ENCODE measurements at regions not wholly inside any gene's neighbourhood (a gene's known extent, or its start where the extent isn't known, plus 50 kb on each side); places are given as distances from the start of the nearest gene placed in this dataset.
"Not testable (repeated sequence)": the region's sequence is repeated elsewhere in the genome, so short reads cannot be mapped to it uniquely, and the experiment has no call there.

DNA sequence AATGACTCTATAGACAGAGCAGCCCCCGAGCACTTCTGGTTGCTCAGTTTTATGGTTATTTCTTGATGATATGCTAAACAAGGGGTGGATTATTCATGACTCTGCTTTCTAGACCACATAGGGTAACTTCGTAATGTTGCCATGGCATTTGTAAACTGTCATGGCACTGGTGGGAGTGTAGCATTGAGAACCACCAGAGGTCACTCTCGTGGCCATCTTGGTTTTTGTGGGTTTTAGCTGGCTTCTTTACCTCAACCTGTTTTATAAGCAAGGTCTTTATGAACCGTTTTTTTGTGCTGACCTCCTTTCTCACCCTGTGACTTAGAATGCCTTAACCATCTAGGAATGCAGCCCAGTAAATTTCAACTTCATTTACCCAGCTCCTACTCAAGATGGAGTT is 1036.2 kb upstream of the FLRT2 start:
- H4K20me1 ChIP-seq (ENCODE audit: insufficient read depth, low read length) = no peaks in the 10 kb centered on the region
- no peak overlapping the region for H3K4me3 ChIP-seq (ENCODE audit: low read depth, low read length, poor library complexity, severe bottlenecking)
- no peaks in the 10 kb centered on the region for H3K36me3 ChIP-seq (ENCODE audit: insufficient read depth, low read length)
- H3K9ac ChIP-seq (ENCODE audit: low read length) = no peak overlapping the region
- no peaks in the 10 kb centered on the region for H3K4me1 ChIP-seq (ENCODE audit: insufficient read depth, low read length, severe bottlenecking)
- H3F3A ChIP-seq (ENCODE audit: insufficient read depth, low read length) = no peaks in the 10 kb centered on the region
- H3K79me2 ChIP-seq (ENCODE audit: insufficient read depth, low read length) = no peaks in the 10 kb centered on the region
- TF ChIP-seq EZH2 (IDR thresholded peaks at IDR 0.05; ENCODE audit: borderline replicate concordance, low read length) = no peak
- TF ChIP-seq, protein P1, sequence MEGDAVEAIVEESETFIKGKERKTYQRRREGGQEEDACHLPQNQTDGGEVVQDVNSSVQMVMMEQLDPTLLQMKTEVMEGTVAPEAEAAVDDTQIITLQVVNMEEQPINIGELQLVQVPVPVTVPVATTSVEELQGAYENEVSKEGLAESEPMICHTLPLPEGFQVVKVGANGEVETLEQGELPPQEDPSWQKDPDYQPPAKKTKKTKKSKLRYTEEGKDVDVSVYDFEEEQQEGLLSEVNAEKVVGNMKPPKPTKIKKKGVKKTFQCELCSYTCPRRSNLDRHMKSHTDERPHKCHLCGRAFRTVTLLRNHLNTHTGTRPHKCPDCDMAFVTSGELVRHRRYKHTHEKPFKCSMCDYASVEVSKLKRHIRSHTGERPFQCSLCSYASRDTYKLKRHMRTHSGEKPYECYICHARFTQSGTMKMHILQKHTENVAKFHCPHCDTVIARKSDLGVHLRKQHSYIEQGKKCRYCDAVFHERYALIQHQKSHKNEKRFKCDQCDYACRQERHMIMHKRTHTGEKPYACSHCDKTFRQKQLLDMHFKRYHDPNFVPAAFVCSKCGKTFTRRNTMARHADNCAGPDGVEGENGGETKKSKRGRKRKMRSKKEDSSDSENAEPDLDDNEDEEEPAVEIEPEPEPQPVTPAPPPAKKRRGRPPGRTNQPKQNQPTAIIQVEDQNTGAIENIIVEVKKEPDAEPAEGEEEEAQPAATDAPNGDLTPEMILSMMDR (IDR thresholded peaks at IDR 0.05; ENCODE audit: low read length) = peak; percentile 16; the same call in 1 of the 2 replicates
- H3K9me3 ChIP-seq (ENCODE audit: low read length) = no peaks in the 10 kb centered on the region
- H3K9me2 ChIP-seq (ENCODE audit: low read depth, low read length) = no peaks in the 10 kb centered on the region
- H2AFZ ChIP-seq (ENCODE audit: low read length) = no peak overlapping the region
- H3K27ac ChIP-seq (ENCODE audit: low read depth, low read length, poor library complexity, severe bottlenecking) = no peak overlapping the region
- H3K4me2 ChIP-seq (ENCODE audit: low read length) = no peak overlapping the region
- no peaks in the 10 kb centered on the region for H3K27me3 ChIP-seq (ENCODE audit: insufficient read depth, low read length)

DNA sequence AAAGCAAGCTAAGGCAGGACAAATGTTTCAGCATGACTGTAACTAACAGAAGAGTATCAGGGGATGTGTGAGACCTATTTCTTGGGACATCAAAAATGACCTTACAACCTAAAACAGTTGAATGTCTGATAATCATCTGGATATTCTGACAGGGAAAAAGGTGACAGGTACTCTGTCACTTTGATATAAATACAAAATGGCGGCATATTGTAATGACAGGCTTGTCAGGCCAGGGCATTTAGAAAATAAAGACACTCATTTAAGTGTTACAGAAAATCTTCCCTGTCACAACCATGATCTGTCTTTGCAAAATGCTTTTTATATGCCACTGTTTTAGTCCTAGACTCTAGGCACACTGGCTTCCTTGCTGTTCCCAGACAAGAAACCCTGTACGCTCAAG is 1033.3 kb upstream of the FLRT2 start:
- no peaks in the 10 kb centered on the region for H3K79me2 ChIP-seq (ENCODE audit: insufficient read depth, low read length)
- H3K4me1 ChIP-seq (ENCODE audit: insufficient read depth, low read length, severe bottlenecking) = no peaks in the 10 kb centered on the region

DNA sequence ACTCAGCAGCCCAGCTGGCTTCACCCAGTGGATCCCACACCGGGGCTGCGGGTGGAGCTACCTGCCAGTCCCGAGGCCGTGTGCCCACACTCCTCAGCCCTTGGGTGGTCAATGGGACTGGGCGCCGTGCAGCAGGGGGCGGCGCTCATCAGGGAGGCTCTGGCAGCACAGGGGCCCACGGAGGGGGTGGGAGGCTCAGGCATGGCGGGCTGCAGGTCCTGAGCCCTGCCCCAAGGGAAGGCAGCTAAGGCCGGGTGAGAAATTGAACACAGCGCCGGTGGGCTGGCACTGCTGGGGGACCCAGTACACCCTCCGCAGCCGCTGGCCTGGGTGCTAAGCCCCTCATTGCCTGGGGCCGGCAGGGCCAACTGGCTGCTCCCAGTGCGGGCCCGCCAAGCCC is 1017.1 kb upstream of the FLRT2 start:
- H3K79me2 ChIP-seq (ENCODE audit: insufficient read depth, low read length); H4K20me1 ChIP-seq (ENCODE audit: insufficient read depth, low read length): not testable (repeated sequence)

More for the DNA sequence above, 1033.3 kb upstream of the FLRT2 start:
- H3K36me3 ChIP-seq (ENCODE audit: insufficient read depth, low read length) = no peaks in the 10 kb centered on the region
- H3K9me3 ChIP-seq (ENCODE audit: low read length) = no peaks in the 10 kb centered on the region
- H4K20me1 ChIP-seq (ENCODE audit: insufficient read depth, low read length) = no peaks in the 10 kb centered on the region
- no peak overlapping the region for H3K4me2 ChIP-seq (ENCODE audit: low read length)
- no peaks in the 10 kb centered on the region for H3K27me3 ChIP-seq (ENCODE audit: insufficient read depth, low read length)
- no peak overlapping the region for H3K9ac ChIP-seq (ENCODE audit: low read length)
- no peak overlapping the region for H3K27ac ChIP-seq (ENCODE audit: low read depth, low read length, poor library complexity, severe bottlenecking)
- H3K9me2 ChIP-seq (ENCODE audit: low read depth, low read length) = no peaks in the 10 kb centered on the region
- TF ChIP-seq, protein P1 (IDR thresholded peaks at IDR 0.05; ENCODE audit: low read length) = no peak
- TF ChIP-seq EZH2 (IDR thresholded peaks at IDR 0.05; ENCODE audit: borderline replicate concordance, low read length) = no peak
- H2AFZ ChIP-seq (ENCODE audit: low read length) = no peak overlapping the region
- no peak overlapping the region for H3K4me3 ChIP-seq (ENCODE audit: low read depth, low read length, poor library complexity, severe bottlenecking)
- H3F3A ChIP-seq (ENCODE audit: insufficient read depth, low read length) = no peaks in the 10 kb centered on the region

DNA sequence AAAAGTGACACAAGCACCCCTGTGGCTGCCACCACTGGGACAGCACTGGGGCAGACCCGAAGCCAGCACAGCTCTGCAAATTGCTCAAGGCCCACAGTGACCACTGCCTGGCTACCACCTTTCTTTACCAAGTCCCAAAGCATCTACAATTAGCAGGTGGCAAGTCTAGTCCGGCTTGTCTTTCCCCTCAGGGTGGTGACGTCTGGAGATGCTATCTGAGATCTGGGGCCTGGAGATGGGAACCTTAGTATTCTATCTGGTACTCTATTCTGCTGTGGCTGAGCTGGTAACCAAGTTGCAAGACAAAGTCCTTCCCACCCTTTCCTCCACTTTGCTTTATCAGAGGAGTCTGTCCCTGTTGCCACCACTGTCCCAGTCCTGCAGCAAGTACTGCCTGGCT is 1010.1 kb upstream of the FLRT2 start:
- Histone ChIP-seq H2AFZ (ENCODE audit: low read length) (no peak overlapping the region), H3K27me3 (ENCODE audit: insufficient read depth, low read length) (no peaks in the 10 kb centered on the region), H3K27ac (ENCODE audit: low read depth, low read length, poor library complexity, severe bottlenecking) (no peak overlapping the region), H3F3A (ENCODE audit: insufficient read depth, low read length) (no peaks in the 10 kb centered on the region), H4K20me1 (ENCODE audit: insufficient read depth, low read length) (no peaks in the 10 kb centered on the region), H3K36me3 (ENCODE audit: insufficient read depth, low read length) (no peaks in the 10 kb centered on the region), H3K79me2 (ENCODE audit: insufficient read depth, low read length) (no peaks in the 10 kb centered on the region), H3K9ac (ENCODE audit: low read length) (no peak overlapping the region), H3K9me2 (ENCODE audit: low read depth, low read length) (no peaks in the 10 kb centered on the region), H3K4me3 (ENCODE audit: low read depth, low read length, poor library complexity, severe bottlenecking) (no peak overlapping the region), H3K4me1 (ENCODE audit: insufficient read depth, low read length, severe bottlenecking) (no peaks in the 10 kb centered on the region), H3K4me2 (ENCODE audit: low read length) (no peak overlapping the region), H3K9me3 (ENCODE audit: low read length) (no peaks in the 10 kb centered on the region)
- TF ChIP-seq, protein P1 (IDR thresholded peaks at IDR 0.05; ENCODE audit: low read length) = no peak
- no peak for TF ChIP-seq EZH2 (IDR thresholded peaks at IDR 0.05; ENCODE audit: borderline replicate concordance, low read length)

More for the DNA sequence above, 1017.1 kb upstream of the FLRT2 start:
- not testable (repeated sequence) for H3K9me2 ChIP-seq (ENCODE audit: low read depth, low read length); H3K9me3 ChIP-seq (ENCODE audit: low read length); H3K36me3 ChIP-seq (ENCODE audit: insufficient read depth, low read length); H3K9ac ChIP-seq (ENCODE audit: low read length); H3K4me1 ChIP-seq (ENCODE audit: insufficient read depth, low read length, severe bottlenecking); H3K27me3 ChIP-seq (ENCODE audit: insufficient read depth, low read length); H3F3A ChIP-seq (ENCODE audit: insufficient read depth, low read length); H3K4me2 ChIP-seq (ENCODE audit: low read length); H3K4me3 ChIP-seq (ENCODE audit: low read depth, low read length, poor library complexity, severe bottlenecking); H2AFZ ChIP-seq (ENCODE audit: low read length); H3K27ac ChIP-seq (ENCODE audit: low read depth, low read length, poor library complexity, severe bottlenecking)
